Heart left ventricle (tissue), 16 donors: ENCODE measurements at regions not wholly inside any gene's neighbourhood (a gene's known extent, or its start where the extent isn't known, plus 50 kb on each side); places are given as distances from the start of the nearest gene placed in this dataset.

Experiments
- ATAC-seq, 4 donors: fragments of 200-7000 bp; cut with Tn5 transposase; one replicate each; pipeline ENCODE4 v1.9.1; 2020 to 2022; ENCODE audit warnings: moderate library complexity in 4 of 4, mild to moderate bottlenecking in 3 of 4, moderate number of reproducible peaks in 1 of 4
- DNase-seq, 5 donors: peaks; one replicate each; pipeline ENCODE4 v3.0.0-alpha.2; 2020
- H3K27ac ChIP-seq, 12 donors: fragments of 200-600 bp; sonication (generic) in 4 of 12; one replicate each; pipeline versions ENCODE4 v1.5.0 to v1.8.0; 2016 to 2022; ENCODE audit warnings: mild to moderate bottlenecking in 2 of 12
- H3K27me3 ChIP-seq, 9 donors: fragments of 200-600 bp; sonication (generic) in 2 of 9; one replicate each; pipeline versions ENCODE4 v1.5.1 to v1.8.0; 2016 to 2022; ENCODE audit warnings: mild to moderate bottlenecking in 3 of 9
- H3K36me3 ChIP-seq, 9 donors: fragments of 200-600 bp; sonication (generic) in 2 of 9; one replicate each; pipeline versions ENCODE4 v1.5.0 to v1.8.0; 2018 to 2022; ENCODE audit warnings: mild to moderate bottlenecking in 2 of 9
- H3K4me1 ChIP-seq, 12 donors: fragments of 200-600 bp; sonication (generic) in 4 of 12; one replicate each; pipeline versions ENCODE4 v1.5.0 to v1.8.0; 2016 to 2022; ENCODE audit warnings: mild to moderate bottlenecking in 3 of 12
- H3K4me3 ChIP-seq, 12 donors: fragments of 200-600 bp; sonication (generic) in 4 of 12; one replicate each; pipeline versions ENCODE4 v1.5.0 to v1.8.0; 2017 to 2022; ENCODE audit warnings: mild to moderate bottlenecking in 9 of 12, moderate library complexity in 4 of 12
- H3K9me3 ChIP-seq, 12 donors: fragments of 200-600 bp; sonication (generic) in 4 of 12; one replicate each; pipeline versions ENCODE4 v1.5.0 to v1.8.0; 2016 to 2022; ENCODE audit warnings: mild to moderate bottlenecking in 1 of 12
- POLR2A ChIP-seq, 2 donors: fragments of 450-650 bp; IDR thresholded peaks; one replicate each; pipeline ENCODE4 v1.6.1; 2017; ENCODE audit warnings: antibody characterized with exemption in 2 of 2, mild to moderate bottlenecking in 2 of 2, moderate library complexity in 2 of 2
- WGBS, 4 donors: extraction: QIAGEN DNeasy Blood & Tissue Kit in 2 of 4; methylation state at CpG; one replicate each; pipeline versions ENCODE4 v1.1.5 to v1.1.7; 2013 to 2018; 5-methylcytosine and 5-hydroxymethylcytosine counted together
- intact Hi-C, 10 donors: fragments of 100-400 bp; cut with DNase I; formaldehyde crosslinking; loops; one replicate each; pipeline versions ENCODE4 v1.11.1 to v1.14.2; 2022
- TF ChIP-seq, protein P1 (sequence below), 12 donors: fragments of 200-600 bp; sonication (generic) in 4 of 12; IDR thresholded peaks; one replicate each; pipeline versions ENCODE4 v1.5.0 to v1.8.0; 2018 to 2022; ENCODE audit warnings: antibody characterized with exemption in 12 of 12, mild to moderate bottlenecking in 5 of 12
- donor health status: ischemic (EF 13 %, LVEDD 7.1; RV severe dilation, severe dysfunction).
- donor health status: healthy with polysubstance abuse.
- donor health status: DM: no; HTN: yes; CAD: no.
- donor health status: DM: no; HTN: no; CAD: no.
- donor health status: ischemic (EF 25% LVEDD 6.9; RV normal size, moderate dysfunction).
- donor health status: ischemic (EF 25% LVEDD 5.7; RV mildly dilated, moderate dysfunction).
- donor health status: healthy.
- donor health status: DM: yes; HTN: yes; CAD: no.
- donor health status: ischemic (EF 35%, LVEDD 5.7; RV mildly dilated, moderate dysfunction).
- donor health status: nonischemic (EF 11% LVEDD 7.7; RV severe dilation, severe dysfunction).
- donor health status: DM: yes; HTN: yes; CAD: no.
- donor health status: PGD.
- donor health status: ischemic (EF 29% LVEDD 5.4; RV normal size, mild dysfunction).
- donor health status: nonischemic (EF 23%, LVEDD 6.1; RV moderate dilation, normal function).

DNA sequence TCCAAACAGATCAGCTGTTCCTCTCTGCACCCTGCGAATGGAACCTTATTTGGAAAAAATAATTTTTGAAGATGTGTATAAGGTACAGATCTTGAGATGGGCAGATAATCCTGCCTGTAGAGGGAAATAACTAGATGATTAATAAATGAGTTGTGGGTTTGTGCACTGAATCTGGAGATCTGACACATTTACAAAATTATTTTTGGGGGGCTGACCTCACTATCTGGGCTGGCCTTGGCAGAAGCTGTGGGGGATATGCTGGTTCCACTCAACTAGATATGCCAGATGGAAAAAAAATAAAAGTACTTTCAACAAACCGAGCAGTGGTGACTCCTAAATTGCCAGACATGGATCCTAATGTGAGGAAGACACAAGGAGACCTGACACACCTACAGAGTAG lies 552.2 kb upstream of the AMELY start:
- 81 to 88% methylated on average over 2 of the region's 2 CpGs; no CpG with 5 or more reads in 2 of the 4 donors for WGBS, 4 donors
- H3K4me1 ChIP-seq = no peaks in the 10 kb centered on the region
- no peak for DNase-seq
- no peaks in the 10 kb centered on the region for H3K27me3 ChIP-seq
- H3K27ac ChIP-seq = no peak overlapping the region
- no peak for ATAC-seq
- no peaks in the 10 kb centered on the region for H3K9me3 ChIP-seq
- TF ChIP-seq POLR2A (IDR thresholded peaks at IDR 0.05) = no peak
- TF ChIP-seq, protein P1, sequence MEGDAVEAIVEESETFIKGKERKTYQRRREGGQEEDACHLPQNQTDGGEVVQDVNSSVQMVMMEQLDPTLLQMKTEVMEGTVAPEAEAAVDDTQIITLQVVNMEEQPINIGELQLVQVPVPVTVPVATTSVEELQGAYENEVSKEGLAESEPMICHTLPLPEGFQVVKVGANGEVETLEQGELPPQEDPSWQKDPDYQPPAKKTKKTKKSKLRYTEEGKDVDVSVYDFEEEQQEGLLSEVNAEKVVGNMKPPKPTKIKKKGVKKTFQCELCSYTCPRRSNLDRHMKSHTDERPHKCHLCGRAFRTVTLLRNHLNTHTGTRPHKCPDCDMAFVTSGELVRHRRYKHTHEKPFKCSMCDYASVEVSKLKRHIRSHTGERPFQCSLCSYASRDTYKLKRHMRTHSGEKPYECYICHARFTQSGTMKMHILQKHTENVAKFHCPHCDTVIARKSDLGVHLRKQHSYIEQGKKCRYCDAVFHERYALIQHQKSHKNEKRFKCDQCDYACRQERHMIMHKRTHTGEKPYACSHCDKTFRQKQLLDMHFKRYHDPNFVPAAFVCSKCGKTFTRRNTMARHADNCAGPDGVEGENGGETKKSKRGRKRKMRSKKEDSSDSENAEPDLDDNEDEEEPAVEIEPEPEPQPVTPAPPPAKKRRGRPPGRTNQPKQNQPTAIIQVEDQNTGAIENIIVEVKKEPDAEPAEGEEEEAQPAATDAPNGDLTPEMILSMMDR (IDR thresholded peaks at IDR 0.05) = no peak
- intact Hi-C loops = no loop called here
- H3K36me3 ChIP-seq = no peaks in the 10 kb centered on the region
- no peak overlapping the region for H3K4me3 ChIP-seq

DNA sequence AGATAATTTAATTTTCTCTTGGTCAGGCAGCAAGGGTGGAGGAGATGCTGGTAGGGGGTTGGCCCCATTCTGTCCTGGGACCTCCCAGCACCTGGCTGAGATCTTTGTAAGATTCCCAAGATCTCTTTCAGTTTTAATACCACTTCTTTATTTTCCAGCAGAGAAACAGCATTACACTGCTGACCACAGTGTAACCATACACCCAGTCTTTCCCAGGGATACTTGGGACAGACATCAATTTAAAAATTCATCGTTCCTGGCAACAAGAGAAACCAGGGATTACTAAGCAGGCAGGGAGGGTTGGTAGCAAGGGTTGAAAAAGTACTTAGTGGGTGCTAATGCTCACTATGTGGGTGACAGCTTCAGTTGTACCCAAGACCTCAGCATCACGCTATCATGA lies 551.6 kb upstream of the AMELY start:
- intact Hi-C loops = no loop called here
- DNase-seq (no peak), ATAC-seq (no peak)
- H3K9me3 ChIP-seq = no peaks in the 10 kb centered on the region
- 76 to 83% methylated on average over 2 of the region's 2 CpGs; no CpG with 5 or more reads in 2 of the 4 donors for WGBS, 4 donors
- no peaks in the 10 kb centered on the region for H3K27me3 ChIP-seq
- no peak overlapping the region for H3K27ac ChIP-seq
- H3K4me3 ChIP-seq = no peak overlapping the region
- H3K4me1 ChIP-seq = no peaks in the 10 kb centered on the region
- no peaks in the 10 kb centered on the region for H3K36me3 ChIP-seq
- TF ChIP-seq, protein P1 (IDR thresholded peaks at IDR 0.05) = no peak
- no peak for TF ChIP-seq POLR2A (IDR thresholded peaks at IDR 0.05)

DNA sequence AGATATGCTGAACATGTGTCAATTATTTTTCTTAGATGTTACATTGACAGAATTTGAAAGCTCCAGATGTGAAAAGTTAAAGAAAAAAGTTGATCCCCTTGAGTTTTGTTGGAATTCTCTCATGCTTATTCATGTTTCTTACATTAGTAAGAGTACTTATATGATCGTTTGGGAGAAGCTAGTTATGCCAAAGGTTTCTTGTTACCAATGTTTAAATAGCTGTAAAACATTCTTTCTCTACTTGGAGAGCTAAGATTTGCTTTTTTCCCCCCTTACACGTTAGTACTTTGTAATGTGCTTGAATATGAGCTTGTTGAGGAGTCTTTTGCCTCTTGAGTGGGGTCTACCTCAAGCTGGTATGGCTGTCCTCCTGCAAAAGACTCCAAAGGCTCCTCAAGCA lies 551.1 kb upstream of the AMELY start:
- Histone ChIP-seq H3K36me3 (no peaks in the 10 kb centered on the region), H3K27ac (no peak overlapping the region), H3K27me3 (no peaks in the 10 kb centered on the region), H3K4me3 (no peak overlapping the region), H3K9me3 (no peaks in the 10 kb centered on the region), H3K4me1 (no peaks in the 10 kb centered on the region)
- WGBS, 4 donors = 26 to 39% methylated on average over 2 of the region's 2 CpGs; no CpG with 5 or more reads in 2 of the 4 donors
- ATAC-seq (no peak), DNase-seq (no peak)
- intact Hi-C loops = no loop called here
- TF ChIP-seq, protein P1 (IDR thresholded peaks at IDR 0.05) = no peak
- no peak for TF ChIP-seq POLR2A (IDR thresholded peaks at IDR 0.05)

DNA sequence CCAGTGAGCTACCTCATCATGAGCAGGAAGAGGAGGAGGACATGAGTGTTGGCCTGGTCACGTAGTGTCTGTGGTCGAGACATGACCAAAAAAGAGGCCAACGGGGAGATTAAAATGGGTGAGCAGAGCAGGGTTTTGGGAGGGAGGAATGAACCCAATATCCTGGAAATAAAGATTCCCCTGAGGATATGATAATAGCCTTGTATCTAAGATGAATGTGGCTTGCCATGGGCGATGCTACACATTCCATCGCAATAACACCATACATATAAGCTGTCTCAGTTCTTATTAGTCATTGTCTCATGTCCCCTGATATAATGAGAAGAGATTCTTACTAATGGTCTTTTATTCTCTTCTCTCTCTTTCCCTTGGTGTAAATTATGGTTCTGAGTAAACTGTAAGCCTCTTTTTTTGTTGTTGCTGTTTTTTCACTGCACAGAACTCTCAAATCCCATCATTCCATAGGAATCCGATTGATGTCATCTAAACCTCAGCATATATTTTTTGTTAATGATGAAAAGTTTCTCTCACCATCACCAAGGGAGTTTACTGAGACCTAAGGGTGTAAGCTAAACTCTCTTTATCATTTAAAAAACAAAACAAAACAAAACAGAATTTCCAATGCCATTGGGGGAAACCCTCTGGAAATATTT lies 550.4 kb upstream of the AMELY start:
- H3K4me1 ChIP-seq = no peaks in the 10 kb centered on the region
- no peaks in the 10 kb centered on the region for H3K27me3 ChIP-seq
- DNase-seq = no peak
- ATAC-seq = no peak
- H3K9me3 ChIP-seq = no peaks in the 10 kb centered on the region
- WGBS, 4 donors = 78 to 82% methylated on average over 6 of the region's 6 CpGs; no CpG with 5 or more reads in 2 of the 4 donors
- intact Hi-C loops = no loop called here
- TF ChIP-seq, protein P1 (IDR thresholded peaks at IDR 0.05) = no peak
- no peak for TF ChIP-seq POLR2A (IDR thresholded peaks at IDR 0.05)
- H3K4me3 ChIP-seq = no peak overlapping the region
- peak overlapping the region in 1 of 12 donors; percentile 19 for H3K27ac ChIP-seq
- no peaks in the 10 kb centered on the region for H3K36me3 ChIP-seq
